ENCODE measurements at regions not wholly inside any gene's neighbourhood (a gene's known extent, or its start where the extent isn't known, plus 50 kb on each side); places are given as distances from the start of the nearest gene placed in this dataset.
"Not testable (repeated sequence)": the region's sequence is repeated elsewhere in the genome, so short reads cannot be mapped to it uniquely, and the experiment has no call there.

GRCh38 chr6:68053805-68054373 is 581.2 kb upstream of the ADGRB3 start:
- DNase-seq = no peak

GRCh38 chr6:68052234-68052633 is 582.8 kb upstream of the ADGRB3 start:
- no peak for DNase-seq

- no peak for DNase-seq
These were observed 585.5 kb upstream of the ADGRB3 start for GRCh38 chr6:68049562-68049961.

GRCh38 chr6:68046756-68047155 is 588.3 kb upstream of the ADGRB3 start:
- no peak for DNase-seq

GRCh38 chr6:68046302-68046701 is 588.8 kb upstream of the ADGRB3 start:
- DNase-seq = no peak

- DNase-seq = no peak
These were observed 589.9 kb upstream of the ADGRB3 start for GRCh38 chr6:68045193-68045592.

- DNase-seq = no peak
These were observed 590.8 kb upstream of the ADGRB3 start for GRCh38 chr6:68044264-68044663.

GRCh38 chr6:68043122-68043398 is 592.0 kb upstream of the ADGRB3 start:
- DNase-seq = no peak

GRCh38 chr6:68042339-68043121 is 592.6 kb upstream of the ADGRB3 start:
- DNase-seq = no peak

- no peak for DNase-seq
These were observed 594.3 kb upstream of the ADGRB3 start for GRCh38 chr6:68040780-68041179.

GRCh38 chr6:68040312-68040778 is 594.7 kb upstream of the ADGRB3 start:
- DNase-seq = no peak

- DNase-seq = no peak
These were observed 595.3 kb upstream of the ADGRB3 start for GRCh38 chr6:68039641-68040311.

GRCh38 chr6:68038815-68039408 is 596.2 kb upstream of the ADGRB3 start:
- no peak for DNase-seq

GRCh38 chr6:68032217-68032616 is 602.9 kb upstream of the ADGRB3 start:
- DNase-seq = no peak

GRCh38 chr6:68031054-68031453 is 604.0 kb upstream of the ADGRB3 start:
- DNase-seq = no peak

- DNase-seq = no peak
These were observed 608.6 kb upstream of the ADGRB3 start for GRCh38 chr6:68026483-68026882.

GRCh38 chr6:68025764-68026163 is 609.3 kb upstream of the ADGRB3 start:
- DNase-seq = no peak

GRCh38 chr6:68024570-68025269 is 610.4 kb upstream of the ADGRB3 start:
- DNase-seq = no peak

GRCh38 chr6:68022968-68023367 is 612.1 kb upstream of the ADGRB3 start:
- DNase-seq = not testable (repeated sequence)

- DNase-seq = no peak
These were observed 621.1 kb upstream of the ADGRB3 start for GRCh38 chr6:68013780-68014515.

GRCh38 chr6:68012822-68013221 is 622.3 kb upstream of the ADGRB3 start:
- no peak for DNase-seq

GRCh38 chr6:68010936-68011335 is 624.1 kb upstream of the ADGRB3 start:
- no peak for DNase-seq

- no peak for DNase-seq
These were observed 626.6 kb upstream of the ADGRB3 start for GRCh38 chr6:68008445-68008844.

Data from activated T-cell treated with anti-CD3 and anti-CD28 coated beads, Interleukin-2, amount 50 U/mL, for 1 hour (primary cell).